Activated CD4-positive, CD25-positive, alpha-beta regulatory T cell treated with anti-CD3 and anti-CD28 coated beads, Interleukin-2, amount 50 U/mL, for 72 hours (primary cell): ENCODE measurements at regions not wholly inside any gene's neighbourhood (a gene's known extent, or its start where the extent isn't known, plus 50 kb on each side); places are given as distances from the start of the nearest gene placed in this dataset.
"Not testable (repeated sequence)": the region's sequence is repeated elsewhere in the genome, so short reads cannot be mapped to it uniquely, and the experiment has no call there.

Experiments used
- DNase-seq: peaks from one replicate; pipeline ENCODE4 v3.0.0; 2021

DNA sequence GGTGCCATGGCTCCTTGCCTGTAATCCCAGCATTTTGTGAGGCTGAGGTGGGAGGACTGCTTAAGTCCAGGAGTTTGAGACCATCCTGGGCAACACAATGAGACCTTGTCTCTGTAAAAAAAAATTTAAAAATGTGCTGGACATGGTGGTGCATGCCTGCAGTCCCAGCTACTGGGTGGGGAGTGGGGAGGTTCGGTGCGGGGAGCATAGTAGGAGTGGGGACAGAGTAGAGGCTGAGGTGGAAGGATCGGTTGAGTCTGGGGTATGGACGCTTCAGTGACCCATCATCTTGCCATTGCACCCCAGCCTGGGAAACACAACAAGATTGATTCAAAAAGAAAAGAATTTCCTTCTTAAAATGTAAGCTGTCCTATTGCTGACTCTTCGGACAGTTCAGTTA lies 1490.0 kb upstream of the GBE1 start:
- no peak for DNase-seq

GRCh38 chr3:83250613-83251012 lies 1489.2 kb upstream of the GBE1 start:
- DNase-seq: no peak

- DNase-seq: no peak
These were observed 1487.0 kb upstream of the GBE1 start for GRCh38 chr3:83248454-83248853.

GRCh38 chr3:83235180-83235814 lies 1473.9 kb upstream of the GBE1 start:
- DNase-seq: no peak

GRCh38 chr3:83233715-83234114 lies 1472.3 kb upstream of the GBE1 start:
- no peak for DNase-seq

GRCh38 chr3:83230841-83231240 lies 1469.4 kb upstream of the GBE1 start:
- no peak for DNase-seq

- DNase-seq: no peak
These were observed 1468.9 kb upstream of the GBE1 start for GRCh38 chr3:83230376-83230775.

GRCh38 chr3:83226751-83227150 lies 1465.3 kb upstream of the GBE1 start:
- DNase-seq: no peak

DNA sequence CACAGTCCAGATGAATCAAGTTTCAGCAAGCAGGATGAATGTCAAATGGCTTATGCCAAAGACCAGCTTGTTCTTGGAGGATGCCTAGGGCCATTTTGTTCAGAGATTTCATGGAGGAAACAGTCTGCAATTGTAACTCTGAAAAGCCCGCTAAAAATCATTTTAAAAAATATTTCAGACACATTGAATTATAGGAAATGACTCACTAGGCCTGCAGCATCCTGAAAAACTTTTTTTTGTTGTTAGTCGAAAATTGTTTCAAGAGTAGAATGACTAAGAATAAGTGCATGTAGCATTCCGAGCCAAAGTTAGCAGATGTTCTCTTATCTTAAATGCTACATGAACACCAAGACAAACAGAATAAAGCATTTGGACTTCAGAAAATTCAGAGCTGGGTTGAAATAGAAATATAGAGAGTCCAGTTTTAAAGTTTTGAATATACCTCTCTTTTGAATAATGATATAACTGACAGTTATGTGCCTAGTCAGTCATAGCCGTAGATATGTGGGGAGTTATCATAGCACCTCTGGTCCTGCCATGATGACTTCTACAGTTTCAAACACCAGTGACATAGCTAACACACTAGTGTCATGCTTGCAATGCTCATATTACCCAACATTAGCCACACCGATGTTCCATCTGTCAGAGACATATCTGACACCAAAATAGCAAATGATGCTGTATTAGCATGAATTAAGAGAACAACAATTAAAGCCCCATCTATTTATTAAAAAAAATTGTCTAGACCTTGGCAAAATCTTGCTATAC lies 1462.8 kb upstream of the GBE1 start:
- DNase-seq: no peak

DNA sequence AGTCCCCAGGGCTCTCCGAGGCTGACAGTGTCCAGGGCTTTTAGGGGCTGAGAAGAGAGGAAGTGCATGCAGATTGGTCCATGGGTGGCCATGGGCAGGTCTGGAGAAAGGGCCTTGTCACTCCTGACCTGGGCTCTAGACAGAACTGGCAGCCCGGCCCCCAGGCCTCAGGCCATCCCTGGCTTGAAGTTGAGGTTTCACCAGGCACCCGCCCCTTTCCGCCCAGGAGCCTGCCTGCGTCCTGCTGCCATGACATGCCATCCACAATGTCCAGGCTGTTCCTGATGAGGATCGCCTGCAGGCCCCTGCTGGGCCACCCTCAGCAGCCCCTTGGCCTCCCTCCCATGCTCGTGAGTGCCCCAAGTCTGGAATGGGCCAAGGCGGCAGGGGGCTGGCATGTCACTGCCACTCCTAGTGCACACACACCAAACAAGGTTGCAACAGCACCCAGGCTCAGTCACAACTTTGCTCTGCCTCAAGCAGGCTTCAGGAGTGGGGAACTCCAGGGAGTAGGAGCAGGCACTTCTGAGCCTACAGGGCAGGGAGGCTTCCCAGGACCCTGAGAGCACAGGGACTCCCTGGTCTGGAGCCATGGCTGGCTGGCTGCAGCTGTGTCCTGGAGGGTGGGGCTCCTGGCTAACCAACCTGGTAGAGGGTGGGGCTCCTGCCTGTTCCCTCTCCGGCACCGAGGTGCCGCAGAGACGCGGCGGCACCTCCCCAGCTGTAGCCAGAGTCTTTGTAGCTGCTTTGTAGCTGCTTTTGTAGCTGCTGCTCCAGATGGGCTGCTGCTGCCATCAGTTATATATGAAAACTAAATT lies 1457.1 kb upstream of the GBE1 start:
- DNase-seq: no peak

- not testable (repeated sequence) for DNase-seq
These were observed 1456.2 kb upstream of the GBE1 start for GRCh38 chr3:83217595-83218118.

- DNase-seq: no peak
These were observed 1455.6 kb upstream of the GBE1 start for GRCh38 chr3:83216919-83217594.

- DNase-seq: no peak
These were observed 1433.8 kb upstream of the GBE1 start for GRCh38 chr3:83195243-83195642.

GRCh38 chr3:83193526-83193925 lies 1432.1 kb upstream of the GBE1 start:
- no peak for DNase-seq

- DNase-seq: no peak
These were observed 1428.2 kb upstream of the GBE1 start for GRCh38 chr3:83189634-83190033.

DNA sequence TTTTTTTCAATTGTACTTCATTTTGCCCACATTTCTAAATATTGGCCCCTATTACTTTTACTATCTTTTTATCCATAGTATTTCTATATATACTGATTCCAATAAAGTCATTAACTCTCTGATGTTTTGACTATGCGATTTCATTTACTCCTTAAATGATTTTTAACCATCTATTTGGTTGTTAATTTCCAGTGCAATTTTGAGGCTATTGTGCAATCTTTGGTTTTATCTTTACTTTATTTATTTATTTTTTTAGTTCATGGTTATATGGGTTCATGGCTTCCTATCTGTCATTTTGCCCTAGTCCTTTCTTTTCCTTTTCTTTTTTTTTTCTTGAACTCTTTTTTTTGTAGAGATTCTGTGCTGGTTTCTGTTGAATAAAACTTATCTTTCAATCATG lies 1408.0 kb upstream of the GBE1 start:
- no peak for DNase-seq

- DNase-seq: no peak
These were observed 1389.5 kb upstream of the GBE1 start for GRCh38 chr3:83150896-83151295.

DNA sequence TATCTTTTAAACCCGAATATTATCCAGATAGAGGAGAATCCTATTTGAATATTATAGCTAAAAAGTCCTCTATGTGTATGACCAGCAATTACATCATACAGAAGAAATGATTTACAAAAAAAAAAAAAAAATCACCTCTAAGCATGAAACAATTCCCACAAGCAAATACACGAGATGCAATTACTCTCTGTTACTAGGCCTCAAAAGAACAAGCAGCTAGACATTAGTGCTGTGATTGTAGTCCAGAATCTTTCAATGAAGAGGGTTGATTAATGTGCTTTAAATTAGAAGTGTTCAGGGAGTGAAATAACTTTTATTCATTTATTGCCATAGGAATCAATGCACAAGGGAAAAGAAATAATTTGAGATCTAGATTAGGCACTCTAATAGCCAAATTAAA lies 1379.5 kb upstream of the GBE1 start:
- DNase-seq: no peak

GRCh38 chr3:83131236-83131635 lies 1369.8 kb upstream of the GBE1 start:
- no peak for DNase-seq

DNA sequence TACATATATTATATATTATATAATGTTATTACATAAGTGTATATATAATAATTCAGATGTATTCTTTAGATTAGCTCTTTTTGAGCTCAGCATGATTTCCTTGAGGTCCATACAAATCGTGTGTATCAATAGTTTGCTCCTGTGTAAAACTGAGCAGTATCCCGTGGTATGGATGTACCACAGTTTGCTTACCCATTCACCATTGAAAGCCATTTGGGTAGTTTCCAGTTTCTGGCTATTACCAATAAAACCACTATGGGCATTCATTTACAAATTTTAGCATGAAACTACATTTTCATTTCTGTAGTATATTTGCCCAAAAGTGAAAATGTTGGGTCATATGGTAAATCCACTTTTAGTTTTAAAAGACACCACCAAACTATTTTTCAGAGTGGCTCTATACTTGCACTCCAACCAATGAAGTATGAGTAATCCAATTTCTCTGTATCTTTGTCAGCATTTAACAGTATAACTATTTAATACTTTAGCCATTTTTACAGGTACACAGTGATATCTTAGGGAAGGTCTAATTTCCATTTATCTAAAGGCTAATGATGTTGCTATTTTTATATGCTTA lies 1361.4 kb upstream of the GBE1 start:
- DNase-seq: no peak

- DNase-seq: no peak
These were observed 1331.8 kb upstream of the GBE1 start for GRCh38 chr3:83093222-83093572.

- no peak for DNase-seq
These were observed 1331.2 kb upstream of the GBE1 start for GRCh38 chr3:83092521-83093221.
